Left renal pelvis (tissue), 4 donors: ENCODE measurements at regions not wholly inside any gene's neighbourhood (a gene's known extent, or its start where the extent isn't known, plus 50 kb on each side); places are given as distances from the start of the nearest gene placed in this dataset.
A peak's percentile ranks its signal among the peaks of the same experiment; 100 is the strongest.
"Not testable (repeated sequence)": the region's sequence is repeated elsewhere in the genome, so short reads cannot be mapped to it uniquely, and the experiment has no call there.

ENCODE experiments used
- DNase-seq, 4 donors: peaks; one replicate each; pipeline ENCODE4 v3.0.0-alpha.2; 2013; ENCODE audit warnings: low read depth in 4 of 4, low spot score in 3 of 4

GRCh38 chr9:36463467-36463866, 63.4 kb upstream of the RNF38 start:
- DNase-seq: no peak

GRCh38 chr9:36462245-36462644, 62.2 kb upstream of the RNF38 start:
- DNase-seq: no peak

GRCh38 chr9:36461323-36461722, 61.3 kb upstream of the RNF38 start:
- no peak for DNase-seq

GRCh38 chr9:36458430-36458915, 58.4 kb upstream of the RNF38 start:
- DNase-seq: not testable (repeated sequence)

- DNase-seq: no peak
Measured at GRCh38 chr9:36457836-36458429, 57.9 kb upstream of the RNF38 start.

GRCh38 chr9:36456480-36457065, 56.5 kb upstream of the RNF38 start:
- DNase-seq: no peak

GRCh38 chr9:36451949-36452348, 51.9 kb upstream of the RNF38 start:
- no peak for DNase-seq

- peak in 1 of 4 donors; percentile 24 for DNase-seq
Measured at GRCh38 chr9:36450110-36450732, 50.2 kb upstream of the RNF38 start.
